WTC11 (cell line): ENCODE measurements at regions not wholly inside any gene's neighbourhood (a gene's known extent, or its start where the extent isn't known, plus 50 kb on each side); places are given as distances from the start of the nearest gene placed in this dataset.

Experiments used
- ATAC-seq: fragments of 200-7000 bp; cut with Tn5 transposase; 2 replicates; pipeline ENCODE4 v1.10.0; 2021; ENCODE audit warnings: mild to moderate bottlenecking, moderate library complexity
- CTCF ChIA-PET: fragments of 300-600 bp; sonication (Branson Sonifier 250); formaldehyde crosslinking; loops from one replicate; lab custom pipeline; 2021; ENCODE audit warnings: antibody characterized with exemption; lab: Charles Lee
- POLR2A ChIA-PET: fragments of 350-600 bp; sonication (Branson Sonifier 250); formaldehyde crosslinking; loops from one replicate; lab custom pipeline; 2021; ENCODE audit warnings: antibody characterized with exemption; lab: Charles Lee
- DNase-seq: peaks from one replicate; pipeline ENCODE4 v3.0.0; 2021; ENCODE audit warnings: low spot score
- H3K27ac Mint-ChIP-seq: 2 replicates; pipeline ENCODE4 v1.8.0; 2021; ENCODE audit warnings: mixed read lengths
- H3K27me3 Mint-ChIP-seq: 2 replicates; pipeline ENCODE4 v1.8.0; 2021; ENCODE audit warnings: low read depth, mild to moderate bottlenecking, moderate library complexity, mixed read lengths
- H3K36me3 Mint-ChIP-seq: 2 replicates; pipeline ENCODE4 v1.8.0; 2021; ENCODE audit warnings: mixed read lengths
- H3K4me1 Mint-ChIP-seq: 2 replicates; pipeline ENCODE4 v1.8.0; 2022; ENCODE audit warnings: mixed read lengths
- H3K4me3 Mint-ChIP-seq: 2 replicates; pipeline ENCODE4 v1.8.0; 2021; ENCODE audit warnings: mild to moderate bottlenecking, moderate library complexity, mixed read lengths
- H3K9me3 Mint-ChIP-seq: 2 replicates; pipeline ENCODE4 v1.8.0; 2021; ENCODE audit warnings: mixed read lengths
- ARID4B ChIP-seq: sonication (generic); formaldehyde crosslinking; IDR thresholded peaks from 2 replicates; pipeline ENCODE4 v1.8.0; 2023; ENCODE audit warnings: missing genetic modification reagents, mild to moderate bottlenecking, borderline replicate concordance
- ATF3 ChIP-seq: sonication (generic); formaldehyde crosslinking; conservative IDR thresholded peaks from 2 replicates; pipeline ENCODE4 v1.8.1; 2022; ENCODE audit warnings: mild to moderate bottlenecking, missing genetic modification reagents
- CDX4 ChIP-seq: fragments of 250-450 bp; sonication (Bioruptor Pico); IDR thresholded peaks from 2 replicates; pipeline ENCODE4 v1.9.0; 2021; ENCODE audit warnings: moderate library complexity, mild to moderate bottlenecking, inconsistent platforms, borderline replicate concordance
- CTCF ChIP-seq: fragments of 200-600 bp; IDR thresholded peaks from 2 replicates; pipeline ENCODE4 v1.8.0; 2022; ENCODE audit warnings: antibody characterized with exemption
- E2F5 ChIP-seq: sonication (generic); formaldehyde crosslinking; IDR thresholded peaks from 2 replicates; pipeline ENCODE4 v1.8.1; 2022; ENCODE audit warnings: mild to moderate bottlenecking, moderate library complexity, missing genetic modification reagents
- FOXP1 ChIP-seq: sonication (generic); formaldehyde crosslinking; IDR thresholded peaks from 2 replicates; pipeline ENCODE4 v1.8.0; 2022; ENCODE audit warnings: missing genetic modification reagents, mild to moderate bottlenecking, moderate library complexity, borderline replicate concordance
- KAT7 ChIP-seq: sonication (generic); formaldehyde crosslinking; IDR thresholded peaks from 2 replicates; pipeline ENCODE4 v1.8.1; 2023; ENCODE audit warnings: missing genetic modification reagents, mild to moderate bottlenecking, borderline replicate concordance
- MAX ChIP-seq: sonication (generic); formaldehyde crosslinking; IDR thresholded peaks from 2 replicates; pipeline ENCODE4 v1.8.0; 2022; ENCODE audit warnings: mild to moderate bottlenecking, missing genetic modification reagents
- NFATC4 ChIP-seq: fragments of 250-450 bp; sonication (Bioruptor Pico); IDR thresholded peaks from 2 replicates; pipeline ENCODE4 v1.9.0; 2021; ENCODE audit warnings: mild to moderate bottlenecking
- NFE2L1 ChIP-seq: sonication (generic); formaldehyde crosslinking; IDR thresholded peaks from 2 replicates; pipeline ENCODE4 v1.8.1; 2023; ENCODE audit warnings: missing genetic modification reagents
- NR1H2 ChIP-seq: sonication (generic); formaldehyde crosslinking; IDR thresholded peaks from 2 replicates; pipeline ENCODE4 v1.9.0; 2021; ENCODE audit warnings: mild to moderate bottlenecking, moderate library complexity, missing genetic modification reagents
- PRRX2 ChIP-seq: fragments of 250-450 bp; sonication (Bioruptor Pico); IDR thresholded peaks from 2 replicates; pipeline ENCODE4 v1.8.0; 2021; ENCODE audit warnings: mild to moderate bottlenecking
- TEAD1 ChIP-seq: sonication (generic); formaldehyde crosslinking; IDR thresholded peaks from 2 replicates; pipeline ENCODE4 v1.8.0; 2022; ENCODE audit warnings: mild to moderate bottlenecking, missing genetic modification reagents
- TEAD4 ChIP-seq: sonication (generic); formaldehyde crosslinking; IDR thresholded peaks from 2 replicates; pipeline ENCODE4 v1.8.0; 2022; ENCODE audit warnings: mild to moderate bottlenecking, missing genetic modification reagents
- ZBTB43 ChIP-seq: sonication (generic); formaldehyde crosslinking; IDR thresholded peaks from 2 replicates; pipeline ENCODE4 v1.8.1; 2023; ENCODE audit warnings: mild to moderate bottlenecking, missing genetic modification reagents
- ZNF232 ChIP-seq: sonication (generic); formaldehyde crosslinking; IDR thresholded peaks from 2 replicates; pipeline ENCODE4 v1.8.0; 2022; ENCODE audit warnings: mild to moderate bottlenecking, missing genetic modification reagents
- ZNF281 ChIP-seq: sonication (generic); formaldehyde crosslinking; IDR thresholded peaks from 2 replicates; pipeline ENCODE4 v1.8.0; 2023; ENCODE audit warnings: mild to moderate bottlenecking, missing genetic modification reagents
- ZNF416 ChIP-seq: fragments of 250-450 bp; sonication (Bioruptor Pico); IDR thresholded peaks from 2 replicates; pipeline ENCODE4 v1.9.0; 2021; ENCODE audit warnings: mild to moderate bottlenecking, inconsistent platforms
- ZNF425 ChIP-seq: fragments of 250-450 bp; sonication (Bioruptor Pico); conservative IDR thresholded peaks from 2 replicates; pipeline ENCODE4 v1.9.0; 2021; ENCODE audit warnings: mild to moderate bottlenecking
- ZNF512 ChIP-seq: sonication (generic); formaldehyde crosslinking; IDR thresholded peaks from 2 replicates; pipeline ENCODE4 v1.8.1; 2022; ENCODE audit warnings: missing genetic modification reagents, borderline replicate concordance

GRCh38 chr10:78768876-78769275, 299.9 kb upstream of the ZMIZ1 start:
- Mint-ChIP-seq H3K4me1 (0 out of 2 replicates have a peak, but pooled peaks cover 3% of the 10 kb centered on the region), H3K27ac (no peak overlapping the region)
- CTCF ChIA-PET = no interaction called here

More at GRCh38 chr10:78768876-78769275, 299.9 kb upstream of the ZMIZ1 start:
- DNase-seq = no peak
- no peak for ATAC-seq
- TF ChIP-seq ZNF281 (CRISPR knock-in tag) = no peak
- TF ChIP-seq PRRX2 = no peak
- TF ChIP-seq NFATC4 (CRISPR knock-in tag) = no peak
- TF ChIP-seq TEAD1 (CRISPR knock-in tag) = no peak
- TF ChIP-seq MAX (CRISPR knock-in tag) = no peak
- no peak for TF ChIP-seq CTCF
- TF ChIP-seq CDX4 = no peak
- TF ChIP-seq TEAD4 (CRISPR knock-in tag) = no peak
- no peak for TF ChIP-seq NR1H2 (CRISPR knock-in tag)
- no peak for TF ChIP-seq FOXP1
- no peak for TF ChIP-seq NFE2L1 (CRISPR knock-in tag)
- TF ChIP-seq ZBTB43 (CRISPR knock-in tag) = no peak
- no peak for TF ChIP-seq ZNF416
- no peak for TF ChIP-seq ZNF425 (CRISPR knock-in tag)
- TF ChIP-seq ZNF512 (CRISPR knock-in tag) = no peak
- TF ChIP-seq ZNF232 (CRISPR knock-in tag) = no peak
- TF ChIP-seq E2F5 = no peak
- no peak for TF ChIP-seq ATF3 (CRISPR knock-in tag)
- no peak for TF ChIP-seq ARID4B (CRISPR knock-in tag)
- TF ChIP-seq KAT7 = no peak
- Mint-ChIP-seq H3K9me3 (no peaks in the 10 kb centered on the region), H3K4me3 (no peak overlapping the region), H3K36me3 (no peaks in the 10 kb centered on the region), H3K27me3 (no peaks in the 10 kb centered on the region)
- POLR2A ChIA-PET = no interaction called here
